OCI-LY1 (cell line): ENCODE measurements at regions not wholly inside any gene's neighbourhood (a gene's known extent, or its start where the extent isn't known, plus 50 kb on each side); places are given as distances from the start of the nearest gene placed in this dataset.

Experiments used
- EZH2 ChIP-seq: fragments of 200-600 bp; sonication (generic), shearing (Covaris generic); IDR thresholded peaks from 2 replicates; pipeline ENCODE4 v1.8.0; 2017; ENCODE audit warnings: borderline replicate concordance, mixed run types, mild to moderate bottlenecking, antibody characterized with exemption, low read length, moderate library complexity, mixed read lengths
- TF ChIP-seq, protein P1 (sequence below): fragments of 200-600 bp; sonication (generic), shearing (Covaris generic); IDR thresholded peaks from 2 replicates; pipeline ENCODE4 v1.5.1; 2017; ENCODE audit warnings: mild to moderate bottlenecking, antibody characterized with exemption, low read length, moderate library complexity, mixed read lengths

DNA sequence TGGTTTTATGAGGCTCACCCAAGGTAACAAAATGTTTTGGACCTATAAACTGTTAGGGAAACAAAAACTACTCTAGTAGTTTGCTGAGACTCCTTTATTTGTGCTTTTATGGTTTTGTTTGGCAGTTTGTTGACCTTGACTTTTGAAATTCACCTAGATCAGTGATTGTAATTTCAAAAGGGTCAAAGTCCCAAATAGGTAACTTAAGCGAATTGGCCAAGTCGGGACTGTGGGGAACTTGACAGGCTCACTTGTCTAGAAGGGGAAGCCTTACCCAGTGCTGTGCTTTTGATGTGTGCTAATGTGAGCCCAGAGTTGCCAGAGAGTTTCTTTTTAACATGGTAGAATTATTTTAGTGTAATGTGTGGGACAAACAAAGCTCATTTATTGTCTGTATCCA, 87.2 kb upstream of the SGCD start:
- TF ChIP-seq, protein P1, sequence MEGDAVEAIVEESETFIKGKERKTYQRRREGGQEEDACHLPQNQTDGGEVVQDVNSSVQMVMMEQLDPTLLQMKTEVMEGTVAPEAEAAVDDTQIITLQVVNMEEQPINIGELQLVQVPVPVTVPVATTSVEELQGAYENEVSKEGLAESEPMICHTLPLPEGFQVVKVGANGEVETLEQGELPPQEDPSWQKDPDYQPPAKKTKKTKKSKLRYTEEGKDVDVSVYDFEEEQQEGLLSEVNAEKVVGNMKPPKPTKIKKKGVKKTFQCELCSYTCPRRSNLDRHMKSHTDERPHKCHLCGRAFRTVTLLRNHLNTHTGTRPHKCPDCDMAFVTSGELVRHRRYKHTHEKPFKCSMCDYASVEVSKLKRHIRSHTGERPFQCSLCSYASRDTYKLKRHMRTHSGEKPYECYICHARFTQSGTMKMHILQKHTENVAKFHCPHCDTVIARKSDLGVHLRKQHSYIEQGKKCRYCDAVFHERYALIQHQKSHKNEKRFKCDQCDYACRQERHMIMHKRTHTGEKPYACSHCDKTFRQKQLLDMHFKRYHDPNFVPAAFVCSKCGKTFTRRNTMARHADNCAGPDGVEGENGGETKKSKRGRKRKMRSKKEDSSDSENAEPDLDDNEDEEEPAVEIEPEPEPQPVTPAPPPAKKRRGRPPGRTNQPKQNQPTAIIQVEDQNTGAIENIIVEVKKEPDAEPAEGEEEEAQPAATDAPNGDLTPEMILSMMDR, result no peak
- no peak for TF ChIP-seq EZH2
